ENCODE measurements at regions not wholly inside any gene's neighbourhood (a gene's known extent, or its start where the extent isn't known, plus 50 kb on each side); places are given as distances from the start of the nearest gene placed in this dataset.

- no peak for DNase-seq (ENCODE audit: low read depth in 2 of 2)
These were observed 187.3 kb upstream of the SYT13 start for GRCh38 chr11:45473341-45473895.

GRCh38 chr11:45472716-45473317 lies 186.7 kb upstream of the SYT13 start:
- DNase-seq (ENCODE audit: low read depth in 2 of 2), result no peak

GRCh38 chr11:45471266-45471665 lies 185.1 kb upstream of the SYT13 start:
- DNase-seq (ENCODE audit: low read depth in 2 of 2), result no peak

- DNase-seq (ENCODE audit: low read depth in 2 of 2), result no peak
These were observed 184.6 kb upstream of the SYT13 start for GRCh38 chr11:45470794-45471167.

GRCh38 chr11:45470151-45470793 lies 184.1 kb upstream of the SYT13 start:
- no peak for DNase-seq (ENCODE audit: low read depth in 2 of 2)

- DNase-seq (ENCODE audit: low read depth in 2 of 2), result no peak
These were observed 182.2 kb upstream of the SYT13 start for GRCh38 chr11:45468267-45468856.

GRCh38 chr11:45463541-45463940 lies 177.4 kb upstream of the SYT13 start:
- no peak for DNase-seq (ENCODE audit: low read depth in 2 of 2)

- DNase-seq (ENCODE audit: low read depth in 2 of 2), result no peak
These were observed 175.4 kb upstream of the SYT13 start for GRCh38 chr11:45461514-45461913.

- DNase-seq (ENCODE audit: low read depth in 2 of 2), result no peak
These were observed 173.3 kb upstream of the SYT13 start for GRCh38 chr11:45459491-45459890.

- DNase-seq (ENCODE audit: low read depth in 2 of 2), result no peak
These were observed 172.1 kb upstream of the SYT13 start for GRCh38 chr11:45458269-45458668.

- DNase-seq (ENCODE audit: low read depth in 2 of 2), result no peak
These were observed 171.5 kb upstream of the SYT13 start for GRCh38 chr11:45457649-45458048.

- DNase-seq (ENCODE audit: low read depth in 2 of 2), result no peak
These were observed 170.5 kb upstream of the SYT13 start for GRCh38 chr11:45456686-45457085.

GRCh38 chr11:45455536-45455935 lies 169.4 kb upstream of the SYT13 start:
- DNase-seq (ENCODE audit: low read depth in 2 of 2), result no peak

- no peak for DNase-seq (ENCODE audit: low read depth in 2 of 2)
These were observed 168.8 kb upstream of the SYT13 start for GRCh38 chr11:45454917-45455401.

GRCh38 chr11:45453721-45454120 lies 167.6 kb upstream of the SYT13 start:
- DNase-seq (ENCODE audit: low read depth in 2 of 2), result no peak

GRCh38 chr11:45451766-45452440 lies 165.8 kb upstream of the SYT13 start:
- DNase-seq (ENCODE audit: low read depth in 2 of 2), result no peak

- DNase-seq (ENCODE audit: low read depth in 2 of 2), result no peak
These were observed 164.0 kb upstream of the SYT13 start for GRCh38 chr11:45450189-45450588.

- DNase-seq (ENCODE audit: low read depth in 2 of 2), result no peak
These were observed 163.0 kb upstream of the SYT13 start for GRCh38 chr11:45449036-45449601.

GRCh38 chr11:45448561-45448960 lies 162.4 kb upstream of the SYT13 start:
- DNase-seq (ENCODE audit: low read depth in 2 of 2), result no peak

GRCh38 chr11:45446998-45447397 lies 160.9 kb upstream of the SYT13 start:
- no peak for DNase-seq (ENCODE audit: low read depth in 2 of 2)

- DNase-seq (ENCODE audit: low read depth in 2 of 2), result no peak
These were observed 160.3 kb upstream of the SYT13 start for GRCh38 chr11:45446434-45446833.

- no peak for DNase-seq (ENCODE audit: low read depth in 2 of 2)
These were observed 158.7 kb upstream of the SYT13 start for GRCh38 chr11:45444796-45445195.
